ENCODE measurements at regions not wholly inside any gene's neighbourhood (a gene's known extent, or its start where the extent isn't known, plus 50 kb on each side); places are given as distances from the start of the nearest gene placed in this dataset.
A peak's percentile ranks its signal among the peaks of the same experiment; 100 is the strongest.

DNA sequence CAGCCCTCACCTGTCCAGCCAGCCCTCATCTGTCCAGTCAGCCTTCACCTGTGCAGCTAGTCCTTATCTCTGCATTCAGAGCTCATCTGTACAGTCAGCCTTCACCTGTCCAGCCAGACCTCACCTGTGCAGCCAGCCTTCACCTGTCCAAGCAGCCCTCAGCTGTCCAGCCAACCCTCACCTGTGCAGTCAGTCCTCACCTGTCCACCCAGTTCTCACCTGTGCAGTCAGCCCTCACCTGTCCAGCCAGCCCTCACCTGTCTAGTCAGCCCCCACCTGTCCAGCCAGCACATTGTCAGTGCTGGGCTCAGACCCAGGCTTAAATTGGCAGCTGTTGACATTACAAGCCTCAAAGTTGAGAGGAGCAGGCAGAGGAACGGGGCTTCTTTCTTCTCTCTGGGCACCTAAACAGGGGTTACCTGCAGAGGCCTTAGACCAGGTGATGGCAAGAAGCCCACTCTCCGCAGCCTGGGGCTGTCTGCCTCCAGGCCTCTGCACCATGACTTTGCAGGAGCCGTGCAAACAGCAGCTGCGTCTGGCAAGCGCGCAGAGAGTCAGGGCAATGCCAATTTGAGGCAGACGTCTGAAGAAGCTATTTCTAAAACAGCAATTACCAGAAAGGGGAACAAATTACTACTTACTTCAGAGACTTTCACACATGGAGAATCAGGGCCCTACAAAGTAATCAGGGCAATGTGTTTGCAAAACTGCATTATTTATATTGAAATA is 506.1 kb downstream of the NPHP4 start:
- no peak for DNase-seq

DNA sequence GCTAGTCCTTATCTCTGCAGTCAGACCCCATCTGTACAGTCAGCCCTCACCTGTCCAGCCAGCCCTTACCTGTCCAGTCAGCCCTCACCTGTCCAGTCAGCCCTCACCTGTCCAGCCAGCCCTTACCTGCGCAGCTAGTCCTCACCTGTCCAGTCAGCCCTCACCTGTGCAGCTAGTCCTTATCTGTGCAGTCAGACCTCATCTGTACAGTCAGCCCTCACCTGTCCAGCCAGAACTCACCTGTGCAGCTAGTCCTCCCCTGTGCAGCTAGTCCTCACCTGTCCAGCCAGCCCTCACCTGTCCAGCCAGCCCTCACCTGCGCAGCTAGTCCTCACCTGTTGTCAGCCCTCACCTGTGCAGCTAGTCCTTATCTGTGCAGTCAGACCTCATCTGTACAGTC is 506.8 kb downstream of the NPHP4 start:
- DNase-seq, result no peak

DNA sequence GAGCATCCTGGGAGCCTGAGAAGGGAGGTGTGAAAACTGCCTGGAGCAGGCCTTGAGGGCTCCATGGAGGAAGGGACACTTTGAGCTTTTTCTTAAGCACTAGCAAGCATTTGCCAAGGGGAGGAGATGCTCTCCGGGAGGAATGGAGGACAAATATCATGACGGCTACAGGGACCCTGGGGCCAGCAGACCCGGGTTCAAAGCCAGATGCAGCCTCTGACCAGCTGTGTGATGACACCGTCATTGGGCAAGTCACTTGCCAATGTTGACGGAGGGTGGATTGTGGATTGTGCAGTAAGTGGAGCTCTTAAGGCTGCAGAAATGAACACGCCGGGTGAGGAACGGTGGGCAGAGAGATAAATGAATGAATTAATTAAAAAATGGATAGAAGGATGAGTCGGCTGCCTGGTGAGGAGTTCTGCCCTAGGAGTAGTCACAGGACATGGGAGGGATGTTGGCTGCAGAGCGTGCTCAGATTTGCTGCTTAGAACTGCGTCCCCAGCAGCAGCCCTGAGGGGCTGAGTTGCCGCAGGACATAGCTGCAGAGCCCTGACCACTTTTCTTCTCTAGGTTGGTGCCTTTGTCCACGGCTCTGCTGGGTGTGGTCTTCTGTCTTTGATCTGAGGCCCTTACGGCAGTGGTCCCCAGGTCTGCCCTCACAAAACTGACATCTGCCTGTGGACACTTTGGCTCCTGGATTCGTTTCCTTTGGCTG is 507.6 kb downstream of the NPHP4 start:
- DNase-seq, result no peak

GRCh38 chr1:5481889-5482288 is 510.3 kb downstream of the NPHP4 start:
- peak; percentile 3 for DNase-seq

- no peak for DNase-seq
Observed at GRCh38 chr1:5480906-5481305, 511.3 kb downstream of the NPHP4 start.

DNA sequence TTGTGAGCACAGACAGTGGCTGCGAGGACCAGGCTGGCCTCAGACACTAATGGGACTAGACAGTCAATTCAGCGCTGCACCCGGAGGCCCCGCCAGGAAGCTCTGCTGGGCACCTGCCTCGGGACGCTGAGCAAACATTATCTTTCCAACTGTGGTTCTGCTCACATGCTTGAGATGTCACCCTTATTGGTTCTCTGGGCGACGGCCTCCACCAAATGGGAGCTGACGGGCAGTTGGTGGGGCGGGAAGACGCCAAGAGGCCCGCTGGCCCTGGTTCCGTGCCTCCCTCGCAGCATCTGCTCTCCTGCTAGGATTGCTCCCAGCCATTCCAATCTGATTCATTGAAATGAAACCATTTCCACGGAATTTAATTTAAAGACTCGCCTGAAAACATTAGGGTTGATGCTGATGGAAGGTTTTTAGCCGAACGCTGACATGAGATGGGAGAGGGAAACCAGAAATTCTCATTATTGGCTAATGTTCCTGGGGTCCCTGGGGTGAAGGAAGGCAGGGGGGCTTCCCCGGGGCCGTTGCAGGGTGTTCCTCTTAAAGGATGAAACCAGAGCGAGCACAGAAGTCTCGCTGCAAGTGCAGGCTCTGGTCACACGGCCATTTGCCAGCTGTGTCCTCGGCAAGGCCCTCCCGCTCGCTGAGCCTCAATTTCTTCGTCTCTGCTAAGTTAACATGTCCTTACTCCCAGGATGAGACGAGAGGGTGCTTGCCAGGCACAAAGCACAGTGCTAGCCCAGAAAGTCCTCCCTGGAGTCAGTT is 512.2 kb downstream of the NPHP4 start:
- no peak for DNase-seq

DNA sequence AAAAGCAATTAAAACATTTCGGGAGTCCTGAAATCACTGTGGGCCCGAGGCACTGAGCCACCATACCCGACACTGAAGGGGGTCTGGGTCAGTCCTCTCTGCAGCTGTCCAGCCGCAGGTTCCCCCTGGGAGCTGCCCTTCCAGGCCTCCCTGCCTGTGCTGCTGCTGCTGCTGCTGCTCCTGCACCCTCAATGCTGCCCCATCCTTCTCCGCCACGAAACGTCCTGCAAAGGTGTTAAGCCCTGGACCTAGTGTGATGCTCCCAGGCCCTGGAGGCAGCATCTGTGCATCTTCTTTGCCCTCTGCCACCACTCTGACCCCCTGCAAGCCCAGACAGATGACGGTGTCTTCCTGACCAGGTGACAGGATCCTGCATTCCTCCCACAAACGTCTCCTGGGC is 513.3 kb downstream of the NPHP4 start:
- DNase-seq, result no peak

DNA sequence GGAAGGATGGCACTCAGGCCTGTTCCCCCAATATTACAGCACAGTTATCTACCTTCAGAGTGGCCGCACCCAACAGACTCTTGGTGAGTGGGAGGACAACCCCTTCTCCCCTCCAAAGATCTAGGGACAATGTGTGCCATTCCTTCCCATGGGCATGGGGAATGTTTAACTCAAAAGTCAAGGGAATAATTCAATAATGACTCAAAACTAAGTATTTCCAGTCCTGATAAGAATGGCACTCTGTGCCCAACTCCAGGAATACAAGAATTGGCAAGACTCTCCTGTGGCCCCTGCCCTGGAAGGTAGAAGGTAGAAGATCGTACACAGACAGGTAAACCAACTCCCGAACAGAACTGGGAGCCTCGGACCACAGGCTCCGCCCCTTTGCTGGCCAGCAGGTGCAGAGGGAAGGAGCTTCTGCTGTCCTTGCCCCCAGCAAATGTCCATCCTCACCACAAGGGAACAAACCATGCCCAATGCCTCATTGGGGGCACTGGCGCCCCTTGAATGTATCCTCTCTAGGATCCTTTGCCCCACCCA is 514.0 kb downstream of the NPHP4 start:
- DNase-seq, result no peak

GRCh38 chr1:5477716-5478115 is 514.5 kb downstream of the NPHP4 start:
- no peak for DNase-seq

DNA sequence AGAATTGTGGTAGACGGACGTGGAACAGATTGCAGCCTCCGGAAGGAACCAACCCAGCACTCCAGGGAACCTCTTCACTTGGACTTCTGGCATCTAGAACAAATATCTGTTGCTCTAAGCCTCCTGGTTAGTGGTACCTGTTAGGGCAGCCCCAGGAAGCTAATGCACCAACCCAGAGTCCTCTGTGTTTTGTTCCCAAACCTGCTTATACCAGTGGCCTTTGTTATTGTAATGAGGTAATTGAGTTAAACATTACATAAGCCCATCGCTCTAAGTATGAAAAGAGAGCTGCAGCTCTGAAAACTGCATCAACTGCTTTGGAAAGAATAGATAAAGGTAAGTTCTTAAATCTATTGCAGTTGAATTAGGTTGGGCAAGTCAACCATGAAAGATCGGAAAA is 516.7 kb downstream of the NPHP4 start:
- DNase-seq, result no peak

DNA sequence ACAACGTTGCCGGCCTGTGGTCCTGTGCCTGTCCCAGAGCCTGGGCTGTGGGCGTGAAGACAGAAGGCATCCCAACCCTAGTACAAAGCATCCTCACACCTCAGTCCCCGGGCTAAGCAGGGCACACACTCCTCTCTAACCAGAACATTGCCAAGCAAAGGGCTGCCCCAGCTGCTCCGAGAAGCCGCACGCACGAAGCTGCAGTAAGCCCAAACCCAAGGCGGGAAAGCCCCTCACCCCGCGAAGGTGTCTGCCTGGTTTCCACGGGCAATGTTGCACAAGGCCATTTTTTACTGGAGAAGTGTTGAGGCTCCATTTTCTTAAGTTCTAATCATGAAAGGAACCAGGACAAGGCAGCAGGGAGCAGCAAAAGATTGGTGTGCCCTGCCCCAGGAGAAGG is 519.0 kb downstream of the NPHP4 start:
- no peak for DNase-seq

- no peak for DNase-seq
Observed at GRCh38 chr1:5466487-5466886, 525.7 kb downstream of the NPHP4 start.

DNA sequence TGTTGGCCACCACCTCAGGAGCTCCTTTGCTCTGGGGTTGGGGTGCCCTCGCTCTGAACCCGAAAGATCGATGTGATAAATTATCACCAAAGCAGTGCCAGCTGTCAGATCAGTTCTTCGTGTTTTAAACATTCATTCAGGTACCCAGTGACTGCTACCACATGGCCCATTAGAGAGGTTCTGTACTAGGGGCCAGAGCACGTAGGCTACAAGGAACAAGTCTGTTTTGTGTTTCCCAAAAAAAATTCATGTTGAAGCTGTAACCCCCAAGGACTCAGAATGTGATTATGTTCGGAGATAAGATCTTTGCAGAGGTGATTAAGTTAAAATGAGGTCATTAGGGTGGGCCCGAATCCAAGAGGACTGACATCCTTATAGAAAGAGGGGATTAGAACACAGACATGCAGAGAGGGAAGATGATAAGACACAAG is 526.9 kb downstream of the NPHP4 start:
- DNase-seq, result no peak

GRCh38 chr1:5464366-5464765 is 527.9 kb downstream of the NPHP4 start:
- no peak for DNase-seq

DNA sequence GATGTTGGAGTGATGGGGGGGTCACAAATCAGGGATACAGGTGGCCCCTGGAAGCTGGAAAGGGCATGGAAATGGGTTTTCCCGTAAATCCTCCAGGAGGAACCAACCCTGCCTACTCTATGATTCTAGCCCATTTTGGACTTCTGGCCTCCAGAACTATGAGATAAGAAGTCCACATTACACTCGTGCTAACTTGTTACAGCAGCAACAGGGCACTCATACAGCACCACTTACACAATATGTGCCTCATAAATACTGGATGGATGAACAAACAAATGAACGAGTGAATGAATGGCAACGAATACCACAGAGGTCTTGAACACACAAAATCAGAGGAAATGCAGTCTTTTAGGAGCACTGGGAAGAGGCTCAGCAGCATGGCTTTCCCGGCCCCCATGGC is 531.3 kb downstream of the NPHP4 start:
- no peak for DNase-seq

DNA sequence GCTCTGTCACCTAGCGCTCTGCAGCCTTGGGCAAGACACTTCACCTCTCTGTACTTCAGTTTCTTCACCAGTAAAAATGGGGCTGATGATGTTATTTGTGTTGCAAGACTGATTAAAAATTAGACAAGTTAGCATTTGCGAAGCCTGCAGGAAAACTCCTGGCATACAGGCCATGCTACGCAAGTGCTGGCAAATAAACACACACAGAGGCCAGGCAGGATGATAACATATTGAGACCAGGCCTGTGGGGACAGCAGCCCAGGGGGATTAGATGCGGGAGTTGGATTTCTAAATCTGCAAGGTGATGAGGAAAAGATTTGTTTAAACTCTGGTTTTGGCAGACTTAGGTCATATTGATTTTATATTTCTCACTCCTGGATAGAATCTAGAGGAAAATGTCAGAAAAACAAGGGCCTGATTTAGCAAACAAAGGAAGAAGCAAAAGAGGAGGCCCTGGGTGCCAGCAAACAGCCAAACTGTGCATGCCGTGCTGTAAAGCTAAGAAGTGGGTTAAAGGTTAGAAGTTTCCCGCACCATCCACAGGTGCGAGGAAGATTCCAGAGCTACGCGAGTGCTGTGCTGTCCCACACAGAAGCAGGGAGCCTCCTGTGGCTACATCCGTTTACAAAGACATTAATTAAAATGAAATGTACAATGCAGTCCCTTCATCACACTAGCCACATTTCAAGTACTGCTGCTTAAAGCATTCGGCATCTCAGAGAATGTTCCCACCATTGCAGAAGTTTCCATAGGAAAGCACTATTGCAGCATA is 532.2 kb downstream of the NPHP4 start:
- DNase-seq, result no peak

DNA sequence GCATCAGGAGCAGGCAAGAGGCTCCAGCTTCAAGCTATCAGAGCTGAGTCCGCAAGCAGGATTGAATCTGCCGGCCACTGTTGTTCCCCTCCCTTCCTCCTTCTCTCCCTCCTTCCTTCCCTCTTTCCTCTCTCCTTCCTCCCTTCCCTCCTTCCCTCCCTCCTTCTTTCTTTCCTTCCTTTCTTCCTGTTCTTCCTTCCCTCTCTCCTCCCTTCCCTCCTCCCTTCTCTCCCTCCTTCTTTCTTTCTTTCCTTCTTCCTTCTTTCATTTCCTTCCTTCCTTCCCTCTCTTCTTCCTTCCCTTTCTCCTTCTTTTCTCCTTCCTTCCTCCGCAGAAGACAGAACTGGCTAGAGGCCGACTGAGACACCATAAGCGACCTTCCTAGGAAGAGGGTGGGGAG is 534.0 kb downstream of the NPHP4 start:
- no peak for DNase-seq

GRCh38 chr1:5456090-5456811 is 536.0 kb downstream of the NPHP4 start:
- peak; percentile 3 for DNase-seq

DNA sequence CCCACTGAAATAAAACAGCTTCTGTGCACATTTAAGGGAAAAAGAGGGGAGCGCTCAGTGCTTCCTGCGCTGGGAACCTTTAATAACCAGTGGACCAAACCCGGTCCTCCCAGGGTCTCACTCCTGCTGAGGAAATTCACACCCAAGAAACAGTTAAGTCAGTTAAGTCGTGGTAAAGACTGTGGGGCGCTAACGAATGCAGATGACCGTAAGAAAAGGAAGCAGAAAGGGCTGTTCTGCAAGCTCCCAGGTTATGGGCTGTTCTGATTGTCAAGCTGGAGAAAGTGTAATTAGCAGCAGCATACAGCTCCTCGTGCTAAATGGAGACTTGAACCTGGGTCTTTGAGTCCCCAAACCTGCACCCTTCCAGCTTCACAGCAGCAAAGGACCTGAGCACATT is 536.6 kb downstream of the NPHP4 start:
- no peak for DNase-seq

DNA sequence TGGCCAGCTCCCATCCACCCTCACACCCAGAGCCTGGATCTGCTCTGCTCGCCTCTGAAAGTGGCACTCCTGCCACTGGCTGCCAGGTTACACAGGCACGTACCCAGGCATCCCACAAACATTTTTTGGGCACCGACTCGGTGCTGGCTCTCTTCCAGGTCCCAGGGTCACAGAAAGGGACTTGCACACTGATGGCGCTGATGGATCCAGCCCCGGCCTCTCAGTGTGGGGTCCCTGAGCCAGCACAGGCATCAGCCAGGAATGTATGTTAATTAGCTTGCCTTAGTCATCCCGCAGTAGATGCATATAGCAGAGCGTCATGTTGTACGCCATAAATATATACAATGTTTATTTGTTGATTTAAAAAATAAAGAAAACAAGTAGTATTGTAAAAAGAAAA is 537.2 kb downstream of the NPHP4 start:
- DNase-seq, result no peak

- DNase-seq, result no peak
Observed at GRCh38 chr1:5453347-5453746, 538.9 kb downstream of the NPHP4 start.

DNA sequence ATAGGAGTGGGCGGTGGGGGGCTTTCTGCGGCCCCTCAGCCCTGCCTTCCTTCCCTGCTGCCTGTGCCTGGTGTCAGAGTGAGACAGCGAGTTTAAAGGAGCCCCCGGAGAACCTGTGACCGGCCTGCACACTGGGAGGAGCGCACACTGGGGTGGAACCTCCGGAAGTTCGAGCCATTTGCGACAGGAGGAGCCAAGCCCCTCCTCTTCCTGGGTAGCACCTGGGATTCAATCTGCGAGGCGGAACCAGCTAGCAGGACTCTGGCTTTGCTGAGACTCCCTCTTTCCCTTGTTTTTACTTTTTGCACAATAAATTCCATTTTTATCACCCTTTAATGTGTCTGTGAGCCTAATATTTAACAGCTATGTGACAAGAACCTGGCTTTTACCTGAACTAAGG is 540.6 kb downstream of the NPHP4 start:
- no peak for DNase-seq

Measured in OCI-M1 (cell line).